HL-60 (cell line): ENCODE measurements at regions not wholly inside any gene's neighbourhood (a gene's known extent, or its start where the extent isn't known, plus 50 kb on each side); places are given as distances from the start of the nearest gene placed in this dataset.

Experiments used
- POLR2AphosphoS5 ChIP-seq: IDR thresholded peaks from 2 replicates; pipeline ENCODE4 v1.6.1; 2012; ENCODE audit warnings: low read depth
- TF ChIP-seq, protein P1 (sequence below): IDR thresholded peaks from one replicate; pipeline ENCODE4 v1.5.1; 2011; ENCODE audit warnings: low read length, control low read depth, inconsistent platforms; ENCODE audit not compliant: insufficient read depth

GRCh38 chr16:7271486-7271885 lies 61.2 kb upstream of the RBFOX1 start:
- TF ChIP-seq, protein P1, sequence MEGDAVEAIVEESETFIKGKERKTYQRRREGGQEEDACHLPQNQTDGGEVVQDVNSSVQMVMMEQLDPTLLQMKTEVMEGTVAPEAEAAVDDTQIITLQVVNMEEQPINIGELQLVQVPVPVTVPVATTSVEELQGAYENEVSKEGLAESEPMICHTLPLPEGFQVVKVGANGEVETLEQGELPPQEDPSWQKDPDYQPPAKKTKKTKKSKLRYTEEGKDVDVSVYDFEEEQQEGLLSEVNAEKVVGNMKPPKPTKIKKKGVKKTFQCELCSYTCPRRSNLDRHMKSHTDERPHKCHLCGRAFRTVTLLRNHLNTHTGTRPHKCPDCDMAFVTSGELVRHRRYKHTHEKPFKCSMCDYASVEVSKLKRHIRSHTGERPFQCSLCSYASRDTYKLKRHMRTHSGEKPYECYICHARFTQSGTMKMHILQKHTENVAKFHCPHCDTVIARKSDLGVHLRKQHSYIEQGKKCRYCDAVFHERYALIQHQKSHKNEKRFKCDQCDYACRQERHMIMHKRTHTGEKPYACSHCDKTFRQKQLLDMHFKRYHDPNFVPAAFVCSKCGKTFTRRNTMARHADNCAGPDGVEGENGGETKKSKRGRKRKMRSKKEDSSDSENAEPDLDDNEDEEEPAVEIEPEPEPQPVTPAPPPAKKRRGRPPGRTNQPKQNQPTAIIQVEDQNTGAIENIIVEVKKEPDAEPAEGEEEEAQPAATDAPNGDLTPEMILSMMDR, result no peak
- TF ChIP-seq POLR2AphosphoS5, result no peak
